ENCODE measurements at regions not wholly inside any gene's neighbourhood (a gene's known extent, or its start where the extent isn't known, plus 50 kb on each side); places are given as distances from the start of the nearest gene placed in this dataset.

- DNase-seq (ENCODE audit: low read depth), result no peak
These were observed 91.1 kb upstream of the CLMN start for GRCh38 chr14:95410838-95411237.

- DNase-seq (ENCODE audit: low read depth), result no peak
These were observed 90.0 kb upstream of the CLMN start for GRCh38 chr14:95409477-95410272.

GRCh38 chr14:95408731-95409476 is 89.2 kb upstream of the CLMN start:
- DNase-seq (ENCODE audit: low read depth), result no peak

GRCh38 chr14:95407354-95407753 is 87.6 kb upstream of the CLMN start:
- no peak for DNase-seq (ENCODE audit: low read depth)

GRCh38 chr14:95406756-95407277 is 87.1 kb upstream of the CLMN start:
- no peak for DNase-seq (ENCODE audit: low read depth)

GRCh38 chr14:95404583-95404982 is 84.9 kb upstream of the CLMN start:
- no peak for DNase-seq (ENCODE audit: low read depth)

GRCh38 chr14:95402578-95402977 is 82.9 kb upstream of the CLMN start:
- DNase-seq (ENCODE audit: low read depth), result no peak

- DNase-seq (ENCODE audit: low read depth), result no peak
These were observed 82.5 kb upstream of the CLMN start for GRCh38 chr14:95402176-95402575.

GRCh38 chr14:95398630-95399547 is 79.2 kb upstream of the CLMN start:
- no peak for DNase-seq (ENCODE audit: low read depth)

- DNase-seq (ENCODE audit: low read depth), result no peak
These were observed 77.6 kb upstream of the CLMN start for GRCh38 chr14:95397325-95397724.

GRCh38 chr14:95396221-95396620 is 76.5 kb upstream of the CLMN start:
- no peak for DNase-seq (ENCODE audit: low read depth)

GRCh38 chr14:95395098-95395737 is 75.5 kb upstream of the CLMN start:
- DNase-seq (ENCODE audit: low read depth), result no peak

- no peak for DNase-seq (ENCODE audit: low read depth)
These were observed 74.8 kb upstream of the CLMN start for GRCh38 chr14:95394297-95395097.

GRCh38 chr14:95392841-95393240 is 73.1 kb upstream of the CLMN start:
- DNase-seq (ENCODE audit: low read depth), result no peak

- no peak for DNase-seq (ENCODE audit: low read depth)
These were observed 71.6 kb upstream of the CLMN start for GRCh38 chr14:95391331-95391730.

GRCh38 chr14:95389471-95390011 is 69.8 kb upstream of the CLMN start:
- no peak for DNase-seq (ENCODE audit: low read depth)

- DNase-seq (ENCODE audit: low read depth), result no peak
These were observed 69.0 kb upstream of the CLMN start for GRCh38 chr14:95388699-95389098.

- DNase-seq (ENCODE audit: low read depth), result no peak
These were observed 68.2 kb upstream of the CLMN start for GRCh38 chr14:95387826-95388445.

- DNase-seq (ENCODE audit: low read depth), result no peak
These were observed 66.9 kb upstream of the CLMN start for GRCh38 chr14:95386536-95387095.

- DNase-seq (ENCODE audit: low read depth), result no peak
These were observed 66.0 kb upstream of the CLMN start for GRCh38 chr14:95385701-95386100.

All from stimulated activated CD8-positive, alpha-beta memory T cell treated with anti-CD3 and anti-CD28 coated beads, Interleukin-12 subunit alpha, Interleukin-12 subunit beta, amount 100 ng/mL, for 4 hours (primary cell).